ENCODE measurements at regions not wholly inside any gene's neighbourhood (a gene's known extent, or its start where the extent isn't known, plus 50 kb on each side); places are given as distances from the start of the nearest gene placed in this dataset.

GRCh38 chr2:128513961-128514283 is 195.3 kb upstream of the HS6ST1 start:
- TF ChIP-seq POLR2A (IDR thresholded peaks at IDR 0.05), result no peak
- TF ChIP-seq CTCF (IDR thresholded peaks at IDR 0.05), result no peak
